Adrenal gland (tissue), 9 donors: ENCODE measurements at regions not wholly inside any gene's neighbourhood (a gene's known extent, or its start where the extent isn't known, plus 50 kb on each side); places are given as distances from the start of the nearest gene placed in this dataset.

ENCODE experiments used
- DNase-seq, 7 donors: peaks; one replicate each; pipeline ENCODE4 v3.0.0-alpha.2; 2019 to 2020
- H3K27ac ChIP-seq, 5 donors: fragments of 200-600 bp; sonication (generic) in 4 of 5; 1 replicate in 3 of 5; 2 replicates in 2 of 5; pipeline versions ENCODE4 v1.5.1 to v1.8.0; 2016 to 2020; ENCODE audit warnings: mild to moderate bottlenecking in 1 of 5
- H3K27me3 ChIP-seq: fragments of 200-600 bp; 2 replicates; pipeline ENCODE4 v1.8.0; 2021
- H3K36me3 ChIP-seq, 2 donors: fragments of 200-600 bp; replicated peaks in 1 of 2; 1 replicate in 1 of 2; 2 replicates in 1 of 2; pipeline versions ENCODE4 v1.5.1 to v1.8.0; 2018 to 2022
- H3K4me1 ChIP-seq, 2 donors: fragments of 200-600 bp; replicated peaks in 1 of 2; 1 replicate in 1 of 2; 2 replicates in 1 of 2; pipeline versions ENCODE4 v1.5.1 to v1.8.0; 2018 to 2021
- H3K4me3 ChIP-seq, 4 donors: fragments of 200-600 bp; sonication (generic) in 3 of 4; one replicate each; pipeline ENCODE4 v1.5.1; 2016 to 2018
- H3K9me3 ChIP-seq, 3 donors: fragments of 200-600 bp; sonication (generic) in 1 of 3; replicated peaks in 1 of 3; 1 replicate in 2 of 3; 2 replicates in 1 of 3; pipeline versions ENCODE4 v1.5.1 to v1.8.0; 2016 to 2021
- CTCF ChIP-seq, 6 experiments: fragments of 450-650 bp in 4 of 6; fragments of 200-600 bp in 2 of 6; sonication (generic) in 1 of 6; IDR thresholded peaks; 1 replicate in 5 of 6; 2 replicates in 1 of 6; pipeline versions ENCODE4 v1.5.1 to v1.8.0; 2016 to 2021; ENCODE audit warnings: antibody characterized with exemption in 6 of 6, mild to moderate bottlenecking in 2 of 6, moderate library complexity in 1 of 6
- POLR2A ChIP-seq, 2 donors: fragments of 450-650 bp; IDR thresholded peaks; one replicate each; pipeline ENCODE4 v1.6.1; 2017; ENCODE audit warnings: antibody characterized with exemption in 2 of 2, mild to moderate bottlenecking in 2 of 2, moderate library complexity in 1 of 2
- WGBS, 4 donors: extraction: QIAGEN DNeasy Blood & Tissue Kit in 2 of 4; methylation state at CpG; one replicate each; pipeline versions ENCODE4 v1.1.5 to v1.1.7; 2013 to 2017; 5-methylcytosine and 5-hydroxymethylcytosine counted together
- intact Hi-C, 2 donors: fragments of 100-400 bp; cut with DNase I; formaldehyde crosslinking; loops; one replicate each; pipeline versions ENCODE4 v1.14.1 to v1.15.0; 2022 to 2023
- donor health status: healthy with polysubstance abuse.
- donor health status: Bipolar disorder and iron deficiency.
- donor health status: DM: yes; HTN: yes; CAD: no.
- donor health status: DM: no; HTN: no; CAD: no.
- donor health status: DM: no; HTN: no; CAD: no.

DNA sequence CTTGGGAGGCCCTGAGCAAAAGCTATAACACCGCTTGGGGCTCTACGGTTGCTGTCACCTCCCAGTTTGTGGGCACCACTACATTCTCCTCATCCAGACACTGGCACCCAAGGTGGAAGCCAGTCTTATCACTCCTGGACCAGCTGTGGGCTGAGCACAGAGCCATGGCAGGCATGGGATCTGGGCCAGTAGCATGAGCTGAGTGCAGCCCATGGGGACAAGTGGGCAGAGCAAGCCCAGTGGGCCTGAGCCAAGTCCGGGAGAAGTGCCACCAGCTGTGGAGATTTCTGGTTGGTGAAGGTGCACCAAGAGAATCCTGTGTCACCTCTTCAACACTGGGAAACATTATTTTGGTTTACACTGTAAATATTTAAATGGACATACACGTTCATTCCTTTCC lies 1013.0 kb downstream of the TECRL start:
- no peak for TF ChIP-seq POLR2A (IDR thresholded peaks at IDR 0.05)
- no peak for TF ChIP-seq CTCF (IDR thresholded peaks at IDR 0.05)
- H3K9me3 ChIP-seq, result no peaks in the 10 kb centered on the region
- intact Hi-C loops, result no loop called here
- H3K36me3 ChIP-seq, result no peaks in the 10 kb centered on the region
- DNase-seq, result peak in 1 of 7 donors; percentile 29
- WGBS, 4 donors, result 58 to 83% (median 72%) methylated on average over 3 to 4 of the region's 4 CpGs
- H3K4me1 ChIP-seq, result no peaks in the 10 kb centered on the region
- H3K4me3 ChIP-seq, result no peak overlapping the region
- no peak overlapping the region for H3K27ac ChIP-seq
- no peaks in the 10 kb centered on the region for H3K27me3 ChIP-seq

GRCh38 chr4:63393544-63393943 lies 1015.7 kb downstream of the TECRL start:
- no peaks in the 10 kb centered on the region for H3K36me3 ChIP-seq
- no peaks in the 10 kb centered on the region for H3K27me3 ChIP-seq
- no peak overlapping the region for H3K27ac ChIP-seq
- TF ChIP-seq POLR2A (IDR thresholded peaks at IDR 0.05) (no peak), CTCF (IDR thresholded peaks at IDR 0.05) (no peak)
- peaks cover 0 to 3% (median 0%) of the 10 kb centered on the region in 3 donors for H3K9me3 ChIP-seq
- DNase-seq, result no peak
- H3K4me3 ChIP-seq, result no peak overlapping the region
- intact Hi-C loops, result no loop called here
- H3K4me1 ChIP-seq, result no peaks in the 10 kb centered on the region

- no peaks in the 10 kb centered on the region for H3K9me3 ChIP-seq
- H3K27me3 ChIP-seq, result no peaks in the 10 kb centered on the region
- TF ChIP-seq POLR2A (IDR thresholded peaks at IDR 0.05) (no peak), CTCF (IDR thresholded peaks at IDR 0.05) (no peak)
- no peaks in the 10 kb centered on the region for H3K4me1 ChIP-seq
- no peak overlapping the region for H3K27ac ChIP-seq
- H3K36me3 ChIP-seq, result no peaks in the 10 kb centered on the region
- intact Hi-C loops, result no loop called here
- 73 to 87% (median 79%) methylated on average over 5 to 8 of the region's 8 CpGs for WGBS, 4 donors
- no peak overlapping the region for H3K4me3 ChIP-seq
- no peak for DNase-seq
These were observed 1029.3 kb downstream of the TECRL start for GRCh38 chr4:63379750-63380522.

DNA sequence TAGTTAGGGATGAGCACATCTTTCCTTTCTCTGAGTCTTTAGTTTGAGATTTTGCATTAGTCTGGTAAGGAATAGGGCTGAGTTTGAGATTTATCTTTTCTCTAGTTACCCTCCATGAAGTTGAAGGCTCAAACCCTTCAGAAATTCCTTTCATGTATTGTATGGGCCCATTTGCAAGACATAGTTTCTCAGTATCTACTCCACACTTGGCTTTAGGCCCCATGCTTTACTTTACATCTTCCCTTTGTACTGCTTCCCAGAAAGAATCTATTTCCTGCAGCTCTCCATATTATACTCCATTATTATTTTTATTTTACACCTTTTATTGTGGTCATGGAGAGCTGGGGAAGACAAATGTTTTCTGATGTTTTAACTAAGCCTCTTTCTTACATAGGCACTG lies 1038.2 kb downstream of the TECRL start:
- no peak overlapping the region for H3K4me3 ChIP-seq
- TF ChIP-seq CTCF (IDR thresholded peaks at IDR 0.05), result no peak
- TF ChIP-seq POLR2A (IDR thresholded peaks at IDR 0.05), result no peak
- DNase-seq, result no peak
- H3K27me3 ChIP-seq, result no peaks in the 10 kb centered on the region
- intact Hi-C loops, result no loop called here
- H3K4me1 ChIP-seq, result no peaks in the 10 kb centered on the region
- H3K9me3 ChIP-seq, result no peaks in the 10 kb centered on the region
- H3K27ac ChIP-seq, result no peak overlapping the region
- H3K36me3 ChIP-seq, result no peaks in the 10 kb centered on the region
